Inflammatory macrophage treated with lipopolysaccharide for 1 hour (primary cell): ENCODE measurements at regions not wholly inside any gene's neighbourhood (a gene's known extent, or its start where the extent isn't known, plus 50 kb on each side); places are given as distances from the start of the nearest gene placed in this dataset.
"Not testable (repeated sequence)": the region's sequence is repeated elsewhere in the genome, so short reads cannot be mapped to it uniquely, and the experiment has no call there.

Experiments used
- DNase-seq, 2 donors: peaks; one replicate each; pipeline ENCODE4 v3.0.0-alpha.2; 2020 to 2022

- peak; percentile 24 to 31 for DNase-seq
Measured at GRCh38 chr11:15821451-15821850, 534.9 kb downstream of the SOX6 start.

- DNase-seq: no peak
Measured at GRCh38 chr11:15824060-15824459, 532.3 kb downstream of the SOX6 start.

GRCh38 chr11:15825976-15826650, 530.2 kb downstream of the SOX6 start:
- no peak for DNase-seq

GRCh38 chr11:15826826-15827225, 529.5 kb downstream of the SOX6 start:
- peak in 1 of 2 donors; percentile 14 for DNase-seq

- no peak for DNase-seq
Measured at GRCh38 chr11:15828215-15828853, 528.0 kb downstream of the SOX6 start.

GRCh38 chr11:15829312-15829711, 527.0 kb downstream of the SOX6 start:
- no peak for DNase-seq

- no peak for DNase-seq
Measured at GRCh38 chr11:15830741-15831428, 525.5 kb downstream of the SOX6 start.

- DNase-seq: no peak
Measured at GRCh38 chr11:15835788-15836411, 520.4 kb downstream of the SOX6 start.

- no peak for DNase-seq
Measured at GRCh38 chr11:15836795-15837194, 519.6 kb downstream of the SOX6 start.

GRCh38 chr11:15837901-15838489, 518.4 kb downstream of the SOX6 start:
- no peak for DNase-seq

GRCh38 chr11:15839061-15839460, 517.3 kb downstream of the SOX6 start:
- DNase-seq: no peak

- DNase-seq: no peak
Measured at GRCh38 chr11:15840966-15841365, 515.4 kb downstream of the SOX6 start.

- DNase-seq: no peak
Measured at GRCh38 chr11:15841931-15842740, 514.2 kb downstream of the SOX6 start.

GRCh38 chr11:15843309-15843872, 513.0 kb downstream of the SOX6 start:
- DNase-seq: no peak

GRCh38 chr11:15845261-15845660, 511.1 kb downstream of the SOX6 start:
- no peak for DNase-seq

GRCh38 chr11:15848631-15849168, 507.6 kb downstream of the SOX6 start:
- DNase-seq: no peak

GRCh38 chr11:15849257-15849656, 507.1 kb downstream of the SOX6 start:
- DNase-seq: no peak

- DNase-seq: not testable (repeated sequence)
Measured at GRCh38 chr11:15850335-15850734, 506.0 kb downstream of the SOX6 start.

- DNase-seq: no peak
Measured at GRCh38 chr11:15851051-15851498, 505.3 kb downstream of the SOX6 start.

- DNase-seq: peak in 1 of 2 donors; percentile 5
Measured at GRCh38 chr11:15852179-15852578, 504.2 kb downstream of the SOX6 start.

- DNase-seq: no peak
Measured at GRCh38 chr11:15854245-15854644, 502.1 kb downstream of the SOX6 start.

- no peak for DNase-seq
Measured at GRCh38 chr11:15858881-15859280, 497.5 kb downstream of the SOX6 start.
